ENCODE measurements at regions not wholly inside any gene's neighbourhood (a gene's known extent, or its start where the extent isn't known, plus 50 kb on each side); places are given as distances from the start of the nearest gene placed in this dataset.

- Histone ChIP-seq H3K36me3 (ENCODE audit: control insufficient read depth, insufficient read depth, low read length) (no peaks in the 10 kb centered on the region), H3K27me3 (ENCODE audit: control insufficient read depth, insufficient read depth, low read length) (no peaks in the 10 kb centered on the region), H3K4me3 (ENCODE audit: low read depth, low read length) (no peak overlapping the region)
- DNase-seq (ENCODE audit: low read depth), result no peak
- no peak for TF ChIP-seq CTCF (IDR thresholded peaks at IDR 0.05; ENCODE audit: insufficient read depth, low read length, poor library complexity, severe bottlenecking)
Measured at GRCh38 chr3:5277612-5278236, 90.2 kb downstream of the EDEM1 start.

- Histone ChIP-seq H3K4me3 (ENCODE audit: low read depth, low read length) (no peak overlapping the region), H3K36me3 (ENCODE audit: control insufficient read depth, insufficient read depth, low read length) (no peaks in the 10 kb centered on the region), H3K27me3 (ENCODE audit: control insufficient read depth, insufficient read depth, low read length) (no peaks in the 10 kb centered on the region)
- TF ChIP-seq CTCF (IDR thresholded peaks at IDR 0.05; ENCODE audit: insufficient read depth, low read length, poor library complexity, severe bottlenecking), result no peak
- DNase-seq (ENCODE audit: low read depth), result no peak
Measured at GRCh38 chr3:5278666-5279065, 91.2 kb downstream of the EDEM1 start.

- no peak for TF ChIP-seq CTCF (IDR thresholded peaks at IDR 0.05; ENCODE audit: insufficient read depth, low read length, poor library complexity, severe bottlenecking)
- Histone ChIP-seq H3K4me3 (ENCODE audit: low read depth, low read length) (no peak overlapping the region), H3K27me3 (ENCODE audit: control insufficient read depth, insufficient read depth, low read length) (no peaks in the 10 kb centered on the region), H3K36me3 (ENCODE audit: control insufficient read depth, insufficient read depth, low read length) (no peaks in the 10 kb centered on the region)
- DNase-seq (ENCODE audit: low read depth), result no peak
Measured at GRCh38 chr3:5282703-5283102, 95.2 kb downstream of the EDEM1 start.

- no peaks in the 10 kb centered on the region for H3K27me3 ChIP-seq (ENCODE audit: control insufficient read depth, insufficient read depth, low read length)
- H3K4me3 ChIP-seq (ENCODE audit: low read depth, low read length), result no peak overlapping the region
- DNase-seq (ENCODE audit: low read depth), result no peak
- no peak for TF ChIP-seq CTCF (IDR thresholded peaks at IDR 0.05; ENCODE audit: insufficient read depth, low read length, poor library complexity, severe bottlenecking)
- H3K36me3 ChIP-seq (ENCODE audit: control insufficient read depth, insufficient read depth, low read length), result no peaks in the 10 kb centered on the region
Measured at GRCh38 chr3:5285439-5285838, 97.9 kb downstream of the EDEM1 start.

GRCh38 chr3:5290915-5291314 is 103.4 kb downstream of the EDEM1 start:
- Histone ChIP-seq H3K36me3 (ENCODE audit: control insufficient read depth, insufficient read depth, low read length) (no peaks in the 10 kb centered on the region), H3K4me3 (ENCODE audit: low read depth, low read length) (no peak overlapping the region), H3K27me3 (ENCODE audit: control insufficient read depth, insufficient read depth, low read length) (no peaks in the 10 kb centered on the region)
- no peak for TF ChIP-seq CTCF (IDR thresholded peaks at IDR 0.05; ENCODE audit: insufficient read depth, low read length, poor library complexity, severe bottlenecking)
- DNase-seq (ENCODE audit: low read depth), result no peak

GRCh38 chr3:5292512-5292911 is 105.0 kb downstream of the EDEM1 start:
- DNase-seq (ENCODE audit: low read depth), result no peak
- Histone ChIP-seq H3K27me3 (ENCODE audit: control insufficient read depth, insufficient read depth, low read length) (no peaks in the 10 kb centered on the region), H3K36me3 (ENCODE audit: control insufficient read depth, insufficient read depth, low read length) (no peaks in the 10 kb centered on the region), H3K4me3 (ENCODE audit: low read depth, low read length) (no peak overlapping the region)
- TF ChIP-seq CTCF (IDR thresholded peaks at IDR 0.05; ENCODE audit: insufficient read depth, low read length, poor library complexity, severe bottlenecking), result no peak
